IMR-90 (cell line): ENCODE measurements at regions not wholly inside any gene's neighbourhood (a gene's known extent, or its start where the extent isn't known, plus 50 kb on each side); places are given as distances from the start of the nearest gene placed in this dataset.

ENCODE experiments used
- ATAC-seq: fragments of 200-7000 bp; cut with Tn5 transposase; 2 replicates; pipeline ENCODE4 v1.9.1; 2020; ENCODE audit warnings: low read depth, mild to moderate bottlenecking, moderate library complexity
- BruUV-seq: library from RNA; stranded (reverse); fragments of 400-500 nt; replicated peaks from 2 replicates; lab custom pipeline; 2021; lab: Mats Ljungman, UMichigan
- CTCF ChIA-PET: fragments of 300-600 bp; formaldehyde crosslinking; extraction: SDS; loops from one replicate; lab custom pipeline; 2021; ENCODE audit warnings: antibody characterized with exemption; lab: Yijun Ruan, JAX
- POLR2A ChIA-PET: fragments of 300-600 bp; sonication (Branson Sonifier 250); formaldehyde crosslinking; loops from one replicate; lab custom pipeline; 2022; ENCODE audit warnings: antibody characterized with exemption; ENCODE audit not compliant: unreplicated experiment; lab: Charles Lee
- DNase-seq: peaks from one replicate; pipeline ENCODE4 v3.0.0; 2013
- H2AFZ ChIP-seq: replicated peaks from 2 replicates; pipeline ENCODE3; 2013; ENCODE audit warnings: low read length, mild to moderate bottlenecking; ENCODE audit not compliant: poor library complexity
- H2AK5ac ChIP-seq: 2 replicates; pipeline ENCODE4 v1.6.1; 2013; ENCODE audit warnings: low read depth, low read length, inconsistent platforms
- H2AK9ac ChIP-seq: replicated peaks from 2 replicates; pipeline ENCODE3; 2013; ENCODE audit warnings: mild to moderate bottlenecking, low read depth, low read length, moderate library complexity; ENCODE audit not compliant: poor library complexity
- H2BK120ac ChIP-seq: 2 replicates; pipeline ENCODE4 v1.6.1; 2013; ENCODE audit warnings: low read depth, low read length, inconsistent platforms
- H2BK15ac ChIP-seq: 3 replicates; pipeline ENCODE4 v1.6.1; 2013; ENCODE audit warnings: low read depth, low read length, inconsistent platforms
- H2BK20ac ChIP-seq: 2 replicates; pipeline ENCODE4 v1.6.1; 2013; ENCODE audit warnings: low read depth, mild to moderate bottlenecking, inconsistent platforms, low read length, moderate library complexity
- H2BK5ac ChIP-seq: 2 replicates; pipeline ENCODE4 v1.6.1; 2013; ENCODE audit warnings: mild to moderate bottlenecking, low read depth, low read length, inconsistent platforms; ENCODE audit not compliant: poor library complexity, severe bottlenecking
- H3K14ac ChIP-seq: replicated peaks from 2 replicates; pipeline ENCODE4 v1.6.1; 2013; ENCODE audit warnings: low read depth, low read length, inconsistent platforms
- H3K18ac ChIP-seq: 2 replicates; pipeline ENCODE4 v1.6.1; 2013; ENCODE audit warnings: low read depth, low read length, control low read depth
- H3K23ac ChIP-seq: 2 replicates; pipeline ENCODE4 v1.6.1; 2013; ENCODE audit warnings: low read depth, low read length, inconsistent platforms
- H3K27ac ChIP-seq: 2 replicates; pipeline ENCODE4 v1.5.1; 2013; ENCODE audit warnings: mild to moderate bottlenecking, control low read depth, low read length; ENCODE audit not compliant: insufficient read depth
- H3K27me3 ChIP-seq: 2 replicates; pipeline ENCODE4 v1.6.1; 2013; ENCODE audit warnings: low read length; ENCODE audit not compliant: control insufficient read depth, insufficient read depth
- H3K36me3 ChIP-seq: 2 replicates; pipeline ENCODE4 v1.6.1; 2013; ENCODE audit warnings: low read length, mixed read lengths; ENCODE audit not compliant: control insufficient read depth, insufficient read depth
- H3K4ac ChIP-seq: 2 replicates; pipeline ENCODE4 v1.6.1; 2013; ENCODE audit warnings: low read depth, low read length, inconsistent platforms
- H3K4me1 ChIP-seq: 2 replicates; pipeline ENCODE4 v1.6.1; 2013; ENCODE audit warnings: low read length, mixed read lengths; ENCODE audit not compliant: control insufficient read depth, insufficient read depth
- H3K4me2 ChIP-seq: 2 replicates; pipeline ENCODE4 v1.6.1; 2013; ENCODE audit warnings: low read depth, mild to moderate bottlenecking, control low read depth, low read length, moderate library complexity
- H3K4me3 ChIP-seq: 2 replicates; pipeline ENCODE4 v1.5.1; 2013; ENCODE audit warnings: low read depth, mild to moderate bottlenecking, control low read depth, low read length, moderate library complexity; ENCODE audit not compliant: insufficient read depth
- H3K56ac ChIP-seq: 2 replicates; pipeline ENCODE4 v1.6.1; 2013; ENCODE audit warnings: low read length, inconsistent platforms; ENCODE audit not compliant: insufficient read depth; ENCODE audit errors: extremely low read depth
- H3K79me1 ChIP-seq, 2 experiments: 2 replicates each; pipeline ENCODE4 v1.6.1; 2013; ENCODE audit warnings: low read length in 2 of 2, inconsistent platforms in 1 of 2, low read depth in 1 of 2
- H3K9ac ChIP-seq: 2 replicates; pipeline ENCODE4 v1.6.1; 2013; ENCODE audit warnings: low read depth, low read length, control low read depth
- H3K9me1 ChIP-seq: 2 replicates; pipeline ENCODE4 v1.6.1; 2013; ENCODE audit warnings: low read length, inconsistent platforms; ENCODE audit not compliant: insufficient read depth
- H3K9me3 ChIP-seq: 2 replicates; pipeline ENCODE4 v1.6.1; 2013; ENCODE audit warnings: low read length; ENCODE audit not compliant: control insufficient read depth, insufficient read depth
- H4K20me1 ChIP-seq: 2 replicates; pipeline ENCODE4 v1.6.1; 2013; ENCODE audit warnings: low read length, inconsistent platforms; ENCODE audit not compliant: insufficient read depth
- H4K5ac ChIP-seq: 2 replicates; pipeline ENCODE4 v1.6.1; 2013; ENCODE audit warnings: mild to moderate bottlenecking, low read depth, low read length, control low read depth
- H4K8ac ChIP-seq, 2 experiments: 2 replicates each; pipeline ENCODE4 v1.6.1; 2013; ENCODE audit warnings: low read depth in 2 of 2, low read length in 2 of 2, control low read depth in 1 of 2, inconsistent platforms in 1 of 2
- H4K91ac ChIP-seq: 2 replicates; pipeline ENCODE4 v1.6.1; 2013; ENCODE audit warnings: low read depth, low read length, inconsistent platforms; ENCODE audit not compliant: insufficient read depth
- BHLHE40 ChIP-seq: fragments of 150-350 bp; IDR thresholded peaks from 2 replicates; pipeline ENCODE4 v1.6.1; 2016; ENCODE audit warnings: mild to moderate bottlenecking, low read depth, low read length
- CEBPB ChIP-seq: IDR thresholded peaks from 2 replicates; pipeline ENCODE4 v1.6.1; 2012; ENCODE audit warnings: low read depth, low read length, improper control_type of control experiment
- CHD1 ChIP-seq: IDR thresholded peaks from 2 replicates; pipeline ENCODE4 v1.6.1; 2012; ENCODE audit warnings: low read depth, low read length, improper control_type of control experiment
- CTCF ChIP-seq: conservative IDR thresholded peaks from 2 replicates; pipeline ENCODE4 v1.5.1; 2012; ENCODE audit warnings: mild to moderate bottlenecking, low read depth, low read length, improper control_type of control experiment
- ELK1 ChIP-seq: fragments of 150-350 bp; IDR thresholded peaks from 2 replicates; pipeline ENCODE4 v1.6.1; 2016; ENCODE audit warnings: low read depth, mild to moderate bottlenecking, low read length, moderate library complexity, borderline replicate concordance
- FOS ChIP-seq: fragments of 150-350 bp; IDR thresholded peaks from 2 replicates; pipeline ENCODE4 v1.6.1; 2016; ENCODE audit warnings: low read depth, low read length
- MAFK ChIP-seq: IDR thresholded peaks from 2 replicates; pipeline ENCODE4 v1.6.1; 2012; ENCODE audit warnings: low read depth, low read length, improper control_type of control experiment
- MAZ ChIP-seq: IDR thresholded peaks from 2 replicates; pipeline ENCODE4 v1.6.1; 2012; ENCODE audit warnings: low read depth, mild to moderate bottlenecking, low read length, improper control_type of control experiment, moderate library complexity, borderline replicate concordance
- MXI1 ChIP-seq: IDR thresholded peaks from 2 replicates; pipeline ENCODE4 v1.6.1; 2012; ENCODE audit warnings: low read depth, mild to moderate bottlenecking, low read length, moderate library complexity, borderline replicate concordance
- NFE2L2 ChIP-seq: fragments of 150-350 bp; IDR thresholded peaks from 2 replicates; pipeline ENCODE4 v1.6.1; 2016; ENCODE audit warnings: low read depth, mild to moderate bottlenecking, low read length
- POLR2A ChIP-seq: IDR thresholded peaks from 2 replicates; pipeline ENCODE4 v1.6.1; 2012; ENCODE audit warnings: mild to moderate bottlenecking, low read depth, low read length
- RAD21 ChIP-seq: IDR thresholded peaks from 2 replicates; pipeline ENCODE4 v1.6.1; 2012; ENCODE audit warnings: low read length, improper control_type of control experiment
- RCOR1 ChIP-seq: IDR thresholded peaks from 2 replicates; pipeline ENCODE4 v1.6.1; 2012; ENCODE audit warnings: mild to moderate bottlenecking, low read length, improper control_type of control experiment; ENCODE audit not compliant: insufficient replicate concordance
- RFX5 ChIP-seq: IDR thresholded peaks from 2 replicates; pipeline ENCODE4 v1.8.0; 2012; ENCODE audit warnings: low read depth, mild to moderate bottlenecking, low read length, moderate library complexity
- SMC3 ChIP-seq: fragments of 150-350 bp; IDR thresholded peaks from 2 replicates; pipeline ENCODE4 v1.6.1; 2016; ENCODE audit warnings: low read depth, mild to moderate bottlenecking, antibody characterized with exemption, low read length, moderate library complexity
- USF2 ChIP-seq: fragments of 150-350 bp; IDR thresholded peaks from 2 replicates; pipeline ENCODE4 v1.6.1; 2017; ENCODE audit warnings: mild to moderate bottlenecking, antibody characterized with exemption, low read length, low read depth
- WGBS, 2 experiments: methylation state at CpG; one replicate each; pipeline versions ENCODE4 v1.1.5 to v1.1.7; 2013; ENCODE audit warnings: missing lambda C conversion rate in 2 of 2; ENCODE audit not compliant: insufficient read length in 1 of 2; ENCODE audit errors: extremely low coverage in 2 of 2; 5-methylcytosine and 5-hydroxymethylcytosine counted together
- dilution Hi-C: fragments of 300-500 bp; cut with HindIII; formaldehyde crosslinking; loops from one replicate; pipeline ENCODE4 v1.14.3; 2018; ENCODE audit warnings: low sequenced_read_pairs; ENCODE audit not compliant: unreplicated experiment
- in situ Hi-C: fragments of 300-500 bp; cut with MboI; formaldehyde crosslinking; loops from 3 replicates; pipeline ENCODE4 v1.14.3; 2019; ENCODE audit warnings: low sequenced_read_pairs, inconsistent platforms, mixed read lengths
- intact Hi-C: fragments of 100-400 bp; cut with micrococcal nuclease; formaldehyde crosslinking; loops from 2 replicates; pipeline ENCODE4 v1.10.0; 2022

- no peak overlapping the region for H2BK20ac ChIP-seq
- ChIA-PET POLR2A (no interaction called here), CTCF (interaction anchor here (0.6 to 0.7 kb wide), 2 partner anchors 21 to 34 kb away, joined by 3 to 6 read pairs; no protein-coding TSS in a partner anchor)
- H3K4ac ChIP-seq = no peak overlapping the region
- H3K36me3 ChIP-seq = no peaks in the 10 kb centered on the region
- H4K20me1 ChIP-seq = no peaks in the 10 kb centered on the region
- H3K23ac ChIP-seq = no peak overlapping the region
- no peak for TF ChIP-seq RFX5
- no peak for TF ChIP-seq POLR2A
- no peak for TF ChIP-seq RAD21
- no peak for TF ChIP-seq CHD1
- no peak for TF ChIP-seq NFE2L2
- no peak for TF ChIP-seq FOS
- TF ChIP-seq SMC3 = no peak
- no peak for TF ChIP-seq CTCF
- TF ChIP-seq RCOR1 = no peak
- no peak for TF ChIP-seq MAFK
- TF ChIP-seq ELK1 = no peak
- no peak for TF ChIP-seq MAZ
- TF ChIP-seq MXI1 = no peak
- TF ChIP-seq BHLHE40 = no peak
- TF ChIP-seq USF2 = no peak
- no peak for TF ChIP-seq CEBPB
- H3K4me1 ChIP-seq = no peaks in the 10 kb centered on the region
- no TSS peak for BruUV-seq
- no peak for DNase-seq
- no peak overlapping the region for H3K14ac ChIP-seq
- no peak overlapping the region for H3K27ac ChIP-seq
- no peak overlapping the region for H2AFZ ChIP-seq
- in situ Hi-C loops = no loop called here
- H2BK5ac ChIP-seq = no peak overlapping the region
- H2AK5ac ChIP-seq = no peak overlapping the region
- H3K9ac ChIP-seq = no peak overlapping the region
- no peak overlapping the region for H3K18ac ChIP-seq
- no peak overlapping the region for H2BK15ac ChIP-seq
- H2AK9ac ChIP-seq = no peak overlapping the region
- H3K27me3 ChIP-seq = peaks cover 12% of the 10 kb centered on the region
- no peaks in the 10 kb centered on the region for H3K79me1 ChIP-seq
- ATAC-seq = no peak
- H4K8ac ChIP-seq = no peak overlapping the region
- H3K4me2 ChIP-seq = no peak overlapping the region
- no peak overlapping the region for H4K5ac ChIP-seq
- no peak overlapping the region for H3K56ac ChIP-seq
- no peak overlapping the region for H4K91ac ChIP-seq
- dilution Hi-C loops = no loop called here
- intact Hi-C loops = no loop called here
- 80% methylated on average over 1 of the region's 2 CpGs; no CpG with 5 or more reads in 1 of the 2 experiments for WGBS, 2 experiments
- no peak overlapping the region for H3K4me3 ChIP-seq
- no peaks in the 10 kb centered on the region for H3K9me1 ChIP-seq
- H3K9me3 ChIP-seq = no peaks in the 10 kb centered on the region
- no peak overlapping the region for H2BK120ac ChIP-seq
Measured at GRCh38 chr13:43959291-43959690, 79.6 kb downstream of the LACC1 start.
